Esophagus muscularis mucosa (tissue), 3 donors: ENCODE measurements at regions not wholly inside any gene's neighbourhood (a gene's known extent, or its start where the extent isn't known, plus 50 kb on each side); places are given as distances from the start of the nearest gene placed in this dataset.

Experiments
- POLR2A ChIP-seq: fragments of 450-650 bp; IDR thresholded peaks from one replicate; pipeline ENCODE4 v1.6.1; 2017; ENCODE audit warnings: antibody characterized with exemption, moderate library complexity, mild to moderate bottlenecking, low read depth
- TF ChIP-seq, protein P1 (sequence below), 3 experiments: fragments of 200-600 bp in 2 of 3; fragments of 450-650 bp in 1 of 3; sonication (generic) in 2 of 3; IDR thresholded peaks; one replicate each; pipeline ENCODE4 v1.5.1; 2017 to 2019; ENCODE audit warnings: antibody characterized with exemption in 3 of 3, mild to moderate bottlenecking in 2 of 3, moderate library complexity in 1 of 3

DNA sequence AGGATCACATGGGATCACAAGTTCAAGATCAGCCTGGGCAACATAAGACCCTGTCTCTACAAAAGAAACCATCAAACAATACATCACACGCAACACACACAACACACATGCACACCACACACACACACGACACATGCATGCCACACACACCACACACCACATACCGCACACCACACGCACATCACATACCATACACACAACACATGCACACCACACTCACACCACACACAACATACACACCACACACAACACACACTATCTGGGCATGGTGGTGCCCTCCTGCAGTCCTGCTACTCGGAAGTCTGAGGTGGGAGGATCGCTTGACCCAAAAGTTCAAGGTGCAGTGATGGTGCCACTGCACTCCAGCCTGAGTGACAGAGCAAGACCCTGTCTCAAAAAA is 198.3 kb downstream of the USP12 start:
- TF ChIP-seq, protein P1, sequence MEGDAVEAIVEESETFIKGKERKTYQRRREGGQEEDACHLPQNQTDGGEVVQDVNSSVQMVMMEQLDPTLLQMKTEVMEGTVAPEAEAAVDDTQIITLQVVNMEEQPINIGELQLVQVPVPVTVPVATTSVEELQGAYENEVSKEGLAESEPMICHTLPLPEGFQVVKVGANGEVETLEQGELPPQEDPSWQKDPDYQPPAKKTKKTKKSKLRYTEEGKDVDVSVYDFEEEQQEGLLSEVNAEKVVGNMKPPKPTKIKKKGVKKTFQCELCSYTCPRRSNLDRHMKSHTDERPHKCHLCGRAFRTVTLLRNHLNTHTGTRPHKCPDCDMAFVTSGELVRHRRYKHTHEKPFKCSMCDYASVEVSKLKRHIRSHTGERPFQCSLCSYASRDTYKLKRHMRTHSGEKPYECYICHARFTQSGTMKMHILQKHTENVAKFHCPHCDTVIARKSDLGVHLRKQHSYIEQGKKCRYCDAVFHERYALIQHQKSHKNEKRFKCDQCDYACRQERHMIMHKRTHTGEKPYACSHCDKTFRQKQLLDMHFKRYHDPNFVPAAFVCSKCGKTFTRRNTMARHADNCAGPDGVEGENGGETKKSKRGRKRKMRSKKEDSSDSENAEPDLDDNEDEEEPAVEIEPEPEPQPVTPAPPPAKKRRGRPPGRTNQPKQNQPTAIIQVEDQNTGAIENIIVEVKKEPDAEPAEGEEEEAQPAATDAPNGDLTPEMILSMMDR (IDR thresholded peaks at IDR 0.05), result no peak
- TF ChIP-seq POLR2A, result no peak
